Prostate gland (tissue), 2 donors: ENCODE measurements at regions not wholly inside any gene's neighbourhood (a gene's known extent, or its start where the extent isn't known, plus 50 kb on each side); places are given as distances from the start of the nearest gene placed in this dataset.

ENCODE experiments used
- POLR2A ChIP-seq: fragments of 450-650 bp; IDR thresholded peaks from one replicate; pipeline ENCODE4 v1.6.1; 2016; ENCODE audit warnings: antibody characterized with exemption, mild to moderate bottlenecking
- TF ChIP-seq, protein P1 (sequence below), 4 experiments: fragments of 200-600 bp in 2 of 4; fragments of 450-650 bp in 2 of 4; sonication (generic) in 2 of 4; IDR thresholded peaks; 1 replicate in 3 of 4; 2 replicates in 1 of 4; pipeline ENCODE4 v1.5.1; 2016 to 2019; ENCODE audit warnings: antibody characterized with exemption in 4 of 4, mild to moderate bottlenecking in 2 of 4, moderate library complexity in 2 of 4

DNA sequence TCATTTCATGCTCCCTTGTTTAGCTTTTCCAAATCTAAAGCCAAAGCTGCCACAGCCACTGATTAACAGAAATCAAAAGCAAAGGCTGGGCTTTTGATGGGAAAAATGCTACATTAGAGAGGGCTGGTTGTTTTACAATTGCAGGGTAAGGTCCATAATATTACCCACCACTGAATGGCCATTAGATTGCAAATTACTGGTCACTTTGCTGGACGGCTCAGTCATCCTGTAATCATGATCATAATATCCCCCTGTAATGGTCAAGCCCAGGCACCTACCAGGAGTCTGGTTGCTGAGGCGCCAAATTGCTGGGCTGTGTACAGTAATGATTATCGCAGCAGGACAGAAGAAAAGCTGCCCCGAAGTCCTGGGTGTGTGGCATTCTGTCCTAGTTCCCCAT lies 286.5 kb downstream of the ZSWIM6 start:
- TF ChIP-seq, protein P1, sequence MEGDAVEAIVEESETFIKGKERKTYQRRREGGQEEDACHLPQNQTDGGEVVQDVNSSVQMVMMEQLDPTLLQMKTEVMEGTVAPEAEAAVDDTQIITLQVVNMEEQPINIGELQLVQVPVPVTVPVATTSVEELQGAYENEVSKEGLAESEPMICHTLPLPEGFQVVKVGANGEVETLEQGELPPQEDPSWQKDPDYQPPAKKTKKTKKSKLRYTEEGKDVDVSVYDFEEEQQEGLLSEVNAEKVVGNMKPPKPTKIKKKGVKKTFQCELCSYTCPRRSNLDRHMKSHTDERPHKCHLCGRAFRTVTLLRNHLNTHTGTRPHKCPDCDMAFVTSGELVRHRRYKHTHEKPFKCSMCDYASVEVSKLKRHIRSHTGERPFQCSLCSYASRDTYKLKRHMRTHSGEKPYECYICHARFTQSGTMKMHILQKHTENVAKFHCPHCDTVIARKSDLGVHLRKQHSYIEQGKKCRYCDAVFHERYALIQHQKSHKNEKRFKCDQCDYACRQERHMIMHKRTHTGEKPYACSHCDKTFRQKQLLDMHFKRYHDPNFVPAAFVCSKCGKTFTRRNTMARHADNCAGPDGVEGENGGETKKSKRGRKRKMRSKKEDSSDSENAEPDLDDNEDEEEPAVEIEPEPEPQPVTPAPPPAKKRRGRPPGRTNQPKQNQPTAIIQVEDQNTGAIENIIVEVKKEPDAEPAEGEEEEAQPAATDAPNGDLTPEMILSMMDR (IDR thresholded peaks at IDR 0.05): no peak
- TF ChIP-seq POLR2A: no peak
